Stromal cell of bone marrow (primary cell): ENCODE measurements at regions not wholly inside any gene's neighbourhood (a gene's known extent, or its start where the extent isn't known, plus 50 kb on each side); places are given as distances from the start of the nearest gene placed in this dataset.

Experiments used
- DNase-seq: peaks from one replicate; pipeline ENCODE4 v3.0.0-alpha.2; 2012; ENCODE audit warnings: low read depth

DNA sequence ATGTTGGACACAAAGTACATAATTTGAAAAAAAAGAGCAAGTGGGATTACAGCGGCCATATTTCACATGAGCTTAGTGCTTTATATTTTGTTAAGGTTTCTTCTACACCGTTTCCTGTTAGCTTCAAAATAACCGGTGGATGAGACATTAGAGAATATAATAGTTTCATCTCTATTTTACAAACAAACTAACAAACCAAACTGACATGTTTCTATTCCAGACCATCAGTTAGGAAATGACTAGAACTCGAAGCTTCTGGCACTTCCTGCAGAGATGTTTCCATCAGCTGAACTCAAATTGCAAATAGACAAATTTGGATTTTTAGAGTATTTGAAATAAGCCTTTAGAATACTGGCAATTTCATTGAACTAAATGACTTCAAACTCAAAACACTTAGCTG, 86.5 kb downstream of the MTRR start:
- DNase-seq = no peak

DNA sequence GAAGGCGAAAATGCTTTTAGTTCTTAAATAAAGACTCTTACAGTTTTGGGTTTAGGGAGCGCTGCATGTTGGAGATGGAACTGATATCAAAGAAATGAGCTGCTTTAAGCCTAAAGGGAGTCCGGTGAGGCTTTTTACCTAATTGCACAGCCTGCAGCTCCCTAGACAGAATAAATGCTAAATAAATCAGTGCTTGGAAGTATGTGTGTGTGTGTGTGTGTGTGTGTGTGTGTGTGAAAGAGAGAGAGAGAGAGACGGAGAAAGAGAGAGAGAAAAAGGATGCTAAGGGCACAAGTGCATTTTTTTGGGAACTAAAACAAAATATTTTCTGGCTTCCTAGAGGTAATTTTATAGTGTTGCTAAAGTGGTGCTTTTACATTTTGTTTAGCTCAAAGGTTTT, 88.4 kb downstream of the MTRR start:
- DNase-seq = no peak

DNA sequence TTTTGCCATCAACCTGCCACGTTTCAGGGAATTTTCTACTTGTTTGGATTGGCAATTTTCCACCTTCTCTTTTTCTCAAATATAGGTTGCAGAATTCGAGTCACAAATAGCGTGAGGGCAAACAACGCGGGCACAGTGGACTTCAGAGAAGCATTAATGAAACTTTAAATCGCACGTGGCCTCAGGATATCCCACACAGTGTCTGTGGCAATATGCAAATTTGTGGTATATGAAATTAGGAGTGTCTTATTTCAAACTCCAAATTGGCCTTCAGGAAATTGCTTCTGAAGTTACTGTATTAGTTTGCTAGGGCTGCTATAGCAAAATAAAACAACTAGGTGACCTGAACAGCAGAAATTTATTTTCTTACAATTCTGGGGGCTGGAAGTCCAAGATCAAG, 91.2 kb downstream of the MTRR start:
- no peak for DNase-seq

- no peak for DNase-seq
Measured at GRCh38 chr5:7961540-7961939, 92.6 kb downstream of the MTRR start.

DNA sequence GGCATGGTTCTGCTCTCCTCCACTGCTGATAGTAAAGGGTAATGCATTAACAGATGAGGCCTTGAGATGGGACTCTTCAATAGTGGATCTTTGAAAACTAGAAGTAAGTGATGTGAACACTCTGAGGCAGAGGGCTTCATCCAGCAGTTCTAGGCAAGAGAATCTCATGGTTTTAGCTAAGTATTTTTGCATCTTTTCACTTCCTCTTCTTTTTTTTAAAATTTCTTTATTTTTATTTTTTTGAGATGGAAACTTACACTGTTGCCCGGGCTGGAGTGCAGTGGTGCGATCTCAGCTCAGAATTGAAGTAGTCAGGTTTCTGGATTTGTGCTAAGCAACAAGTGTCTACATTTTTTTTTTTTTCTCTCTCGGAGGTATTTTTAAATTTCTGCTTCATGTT, 101.9 kb downstream of the MTRR start:
- no peak for DNase-seq

DNA sequence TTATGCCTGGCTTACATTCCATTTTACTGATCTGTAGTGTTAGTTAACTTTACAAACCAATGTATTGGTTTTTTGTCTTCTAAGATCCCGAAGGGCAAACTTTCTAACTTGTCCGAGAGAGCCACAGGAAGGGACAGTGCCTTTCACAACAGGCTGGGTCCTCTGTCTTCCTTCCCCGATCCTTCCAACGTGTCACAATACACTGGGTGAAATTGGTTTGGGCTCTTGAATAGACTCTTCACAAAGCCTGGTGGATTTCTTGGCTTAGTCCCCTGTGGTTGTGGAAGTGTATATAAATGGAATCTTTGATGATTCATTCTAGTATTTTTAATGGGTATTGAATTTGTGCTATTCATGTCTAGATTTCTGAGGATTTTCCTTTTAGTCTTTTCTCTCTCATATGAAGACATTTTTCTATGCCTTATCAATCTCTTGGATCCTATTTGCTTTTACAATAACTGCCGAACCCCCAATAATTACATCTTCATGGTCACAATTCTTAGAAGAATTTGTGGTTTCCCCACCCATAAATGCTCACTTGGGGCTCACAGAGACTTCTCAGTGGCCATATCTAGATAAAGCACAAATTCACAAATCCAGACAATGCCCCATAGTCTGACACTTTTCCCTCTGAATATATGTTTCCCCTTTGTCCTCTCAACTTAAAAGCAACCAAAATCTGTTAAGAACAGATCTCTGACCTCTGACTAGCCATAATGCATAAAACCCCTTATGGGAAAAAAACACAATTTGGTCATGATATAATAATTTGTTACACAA, 107.7 kb downstream of the MTRR start:
- no peak for DNase-seq

- DNase-seq = no peak
Measured at GRCh38 chr5:7978114-7978513, 109.2 kb downstream of the MTRR start.

- DNase-seq = no peak
Measured at GRCh38 chr5:7978991-7979390, 110.0 kb downstream of the MTRR start.

- no peak for DNase-seq
Measured at GRCh38 chr5:7980881-7981280, 111.9 kb downstream of the MTRR start.

DNA sequence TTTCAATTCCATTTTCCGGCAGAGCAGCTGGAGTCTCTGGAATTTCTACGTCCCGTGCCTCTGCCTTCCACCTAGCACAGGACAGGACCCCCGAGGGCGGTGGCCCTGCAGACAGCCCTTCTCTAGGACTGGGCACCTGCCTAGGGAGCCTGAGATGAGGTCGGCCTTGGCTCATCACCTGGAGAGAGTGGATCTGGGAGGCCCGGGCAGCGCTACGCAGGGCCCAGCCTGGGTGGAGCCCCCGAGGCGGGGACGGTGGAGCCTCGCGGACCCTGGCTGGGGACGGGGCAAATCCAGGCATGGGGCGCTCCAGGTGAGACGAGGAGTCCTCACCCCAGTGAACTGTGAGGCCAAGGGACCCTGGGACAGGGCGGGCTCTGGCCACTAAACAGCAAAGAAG, 114.5 kb downstream of the MTRR start:
- DNase-seq = no peak

DNA sequence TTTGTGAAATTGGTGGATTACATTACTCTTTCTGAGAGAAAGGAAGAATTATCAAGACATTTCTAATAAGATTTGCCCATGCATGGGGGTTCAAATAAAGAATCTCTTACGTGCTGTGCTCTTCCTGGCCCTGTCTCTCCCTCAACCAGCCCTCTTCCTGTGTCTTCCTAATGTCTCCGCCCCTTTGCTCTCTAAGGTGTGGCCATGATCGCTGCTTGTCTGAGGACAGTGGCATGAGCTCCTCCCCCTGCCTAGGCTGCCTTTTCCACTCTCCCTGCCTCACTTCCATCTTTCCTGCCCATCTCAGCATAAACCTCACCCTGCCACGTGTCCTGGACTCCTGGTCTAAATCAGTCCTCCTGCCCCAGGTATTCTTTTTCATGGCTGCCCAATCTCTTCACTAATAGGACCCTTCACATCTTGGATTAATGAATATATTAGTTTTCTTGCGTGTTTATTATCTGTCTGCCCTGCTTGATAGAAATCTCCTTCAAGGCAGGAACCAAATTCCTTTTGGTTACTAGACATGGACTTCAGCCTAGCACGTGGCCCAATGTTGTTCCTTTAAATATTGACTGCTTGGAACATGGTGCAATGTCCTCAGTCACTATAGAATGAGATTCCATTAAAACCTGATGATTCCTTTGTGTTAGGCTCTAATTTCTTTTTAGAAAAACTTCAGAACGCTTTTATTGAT, 122.3 kb downstream of the MTRR start:
- no peak for DNase-seq

GRCh38 chr5:7995688-7996294, 126.8 kb downstream of the MTRR start:
- no peak for DNase-seq

DNA sequence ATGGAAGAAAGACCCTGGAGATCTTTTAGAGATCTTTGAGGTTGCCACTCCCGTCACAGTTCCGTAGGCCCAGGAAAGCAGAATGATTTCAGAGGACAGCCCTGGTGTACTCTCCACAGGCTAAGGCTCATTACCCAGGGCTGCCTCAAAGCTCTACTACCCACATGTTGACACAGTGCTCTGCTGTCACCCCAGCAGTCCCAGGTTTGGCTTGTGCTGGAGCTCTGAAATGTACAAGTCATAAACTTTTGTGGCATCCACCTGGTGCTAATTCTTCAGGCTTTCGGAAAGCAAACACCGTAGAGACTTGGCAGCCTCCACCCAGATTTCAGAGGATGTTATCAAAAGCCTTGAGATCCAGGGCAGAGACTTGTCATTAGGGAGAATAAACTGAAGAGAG, 136.5 kb downstream of the MTRR start:
- DNase-seq = no peak

DNA sequence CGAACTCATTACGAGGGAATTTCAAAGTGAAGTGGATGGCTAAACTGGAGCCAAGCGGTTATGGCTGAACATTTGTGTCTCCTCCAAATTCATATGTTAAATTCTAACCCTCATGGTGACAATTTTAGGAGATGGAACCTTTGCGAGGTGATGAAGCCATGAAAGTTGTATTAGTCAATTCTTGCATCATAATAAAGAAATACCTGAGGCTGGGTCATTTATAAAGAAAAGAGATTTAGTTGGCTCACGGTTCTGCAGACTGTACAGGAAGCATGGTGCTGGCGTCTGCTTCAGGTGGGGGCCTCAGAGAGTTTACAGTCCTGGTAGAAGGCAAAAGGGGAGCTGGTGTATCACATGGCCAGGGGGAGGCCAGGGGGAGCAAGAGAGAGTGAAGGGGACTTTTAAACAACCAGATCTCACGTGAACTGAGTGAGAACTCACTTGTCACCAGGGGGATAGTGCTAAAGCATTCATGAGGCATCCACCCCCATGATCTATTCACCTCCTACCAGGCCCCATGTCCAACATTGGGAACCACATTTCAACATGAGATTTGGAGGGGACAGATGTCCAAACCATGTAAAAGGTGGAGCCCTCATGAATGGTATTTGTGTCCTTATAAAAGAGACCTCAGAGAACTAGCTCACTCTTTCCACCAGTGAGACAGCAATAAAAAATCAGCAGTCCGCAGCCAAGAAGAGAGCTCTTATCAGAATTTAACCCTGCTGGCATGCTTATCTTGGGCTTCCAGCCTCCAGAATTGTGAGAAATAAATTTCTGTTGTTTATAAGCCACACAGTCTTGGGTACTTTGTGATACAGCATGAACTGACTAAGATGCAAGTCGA, 143.4 kb downstream of the MTRR start:
- no peak for DNase-seq

GRCh38 chr5:8013948-8014710, 145.2 kb downstream of the MTRR start:
- no peak for DNase-seq

GRCh38 chr5:8019719-8020218, 150.8 kb downstream of the MTRR start:
- no peak for DNase-seq

DNA sequence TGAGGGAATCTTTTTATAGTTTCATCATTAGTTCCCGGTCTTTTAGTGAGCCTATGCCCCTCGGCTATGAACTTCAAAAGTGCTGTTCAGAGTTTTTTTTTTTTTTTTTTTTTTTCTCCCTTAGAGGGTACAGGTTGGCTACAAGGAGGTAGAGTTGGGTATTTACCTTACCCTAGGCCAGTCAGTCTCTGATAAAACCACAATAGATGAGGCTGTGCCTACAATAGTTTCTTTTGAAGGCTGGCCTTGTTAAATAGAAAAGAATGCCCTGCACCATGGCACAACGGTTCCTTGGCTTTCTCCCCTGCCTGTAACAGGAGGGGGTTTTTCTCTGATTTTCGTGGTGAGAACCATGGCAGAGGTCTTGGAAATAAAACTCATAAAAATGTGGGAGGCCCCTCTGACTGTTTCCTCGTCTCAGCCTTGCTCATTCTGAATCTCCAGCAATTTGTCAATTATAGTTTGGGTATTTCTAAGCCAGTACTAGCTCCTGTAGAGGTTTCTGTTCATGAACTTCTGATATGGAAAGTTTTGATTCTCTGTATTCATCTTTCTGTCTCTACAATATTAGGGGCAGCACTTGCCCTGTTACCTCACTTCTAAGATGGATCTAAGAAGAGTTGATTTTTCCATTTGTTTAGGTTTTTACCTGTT, 152.0 kb downstream of the MTRR start:
- no peak for DNase-seq

DNA sequence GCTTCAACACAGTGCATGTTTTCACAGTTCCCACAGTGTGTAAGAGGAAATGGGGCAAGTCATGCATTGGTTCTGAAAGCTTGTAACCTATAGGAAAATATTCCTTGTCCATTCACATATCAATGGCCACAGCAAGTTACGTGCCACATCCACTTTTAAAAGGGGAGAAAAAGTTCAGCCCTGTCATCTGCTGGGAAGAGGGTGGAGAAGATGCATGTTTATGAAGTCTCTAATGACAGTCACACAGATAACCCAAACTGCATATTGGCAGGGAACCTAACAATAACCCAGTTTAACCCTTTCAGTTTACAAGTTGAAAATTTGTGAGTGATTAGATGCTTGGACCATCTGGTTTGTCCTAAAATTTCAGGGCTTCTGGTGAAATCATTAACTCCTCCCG, 159.3 kb downstream of the MTRR start:
- no peak for DNase-seq

GRCh38 chr5:8033261-8033660, 164.3 kb downstream of the MTRR start:
- DNase-seq = no peak

DNA sequence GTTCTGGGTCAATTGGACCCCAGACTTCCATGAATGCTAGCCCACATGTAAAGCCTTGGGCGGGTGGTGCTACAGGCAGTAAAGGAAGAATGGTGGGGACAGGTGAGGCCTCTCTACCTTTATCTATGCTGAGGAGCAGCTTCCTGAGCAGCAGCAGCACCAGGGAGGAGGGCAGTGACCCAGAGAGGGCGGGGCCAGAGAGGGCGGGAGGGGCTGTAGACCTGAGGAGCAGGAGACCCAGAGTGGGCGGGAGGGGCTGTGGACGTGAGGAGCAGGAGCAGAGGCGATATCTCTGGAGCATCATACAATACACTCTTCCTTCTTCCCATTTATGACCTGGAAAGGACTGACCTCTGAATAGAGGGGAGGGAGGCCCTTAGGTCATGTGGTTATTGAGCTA, 165.9 kb downstream of the MTRR start:
- no peak for DNase-seq

- no peak for DNase-seq
Measured at GRCh38 chr5:8048920-8049319, 180.0 kb downstream of the MTRR start.
